NB4 (cell line): ENCODE measurements at regions not wholly inside any gene's neighbourhood (a gene's known extent, or its start where the extent isn't known, plus 50 kb on each side); places are given as distances from the start of the nearest gene placed in this dataset.

ENCODE experiments used
- DNase-seq: peaks from one replicate; pipeline ENCODE4 v3.0.0; 2010; ENCODE audit warnings: low read depth
- H3K4me3 ChIP-seq: one replicate; pipeline ENCODE4 v1.5.1; 2011; ENCODE audit warnings: mild to moderate bottlenecking, low read depth, low read length, moderate library complexity
- CTCF ChIP-seq: IDR thresholded peaks from one replicate; pipeline ENCODE4 v1.5.1; 2012; ENCODE audit warnings: low read depth, low read length
- MAX ChIP-seq: IDR thresholded peaks from 2 replicates; pipeline ENCODE4 v1.6.1; 2011; ENCODE audit warnings: low read depth, low read length
- MYC ChIP-seq: IDR thresholded peaks from 2 replicates; pipeline ENCODE4 v1.6.1; 2011; ENCODE audit warnings: low read depth, low read length
- POLR2A ChIP-seq: IDR thresholded peaks from 2 replicates; pipeline ENCODE4 v1.6.1; 2011; ENCODE audit warnings: mild to moderate bottlenecking; ENCODE audit not compliant: insufficient read length; ENCODE audit errors: extremely low read depth

GRCh38 chr20:7601431-7601830, 338.8 kb downstream of the HAO1 start:
- H3K4me3 ChIP-seq: no peak overlapping the region
- TF ChIP-seq POLR2A (no peak), CTCF (no peak), MAX (no peak), MYC (no peak)
- no peak for DNase-seq

GRCh38 chr20:7606941-7607340, 333.3 kb downstream of the HAO1 start:
- no peak for TF ChIP-seq MYC
- TF ChIP-seq CTCF: no peak
- no peak for TF ChIP-seq MAX
- no peak for TF ChIP-seq POLR2A
- no peak for DNase-seq
- no peak overlapping the region for H3K4me3 ChIP-seq

GRCh38 chr20:7608250-7608649, 332.0 kb downstream of the HAO1 start:
- no peak for DNase-seq
- no peak for TF ChIP-seq CTCF
- TF ChIP-seq POLR2A: no peak
- TF ChIP-seq MYC: no peak
- no peak for TF ChIP-seq MAX
- H3K4me3 ChIP-seq: no peak overlapping the region

- TF ChIP-seq MAX: no peak
- TF ChIP-seq POLR2A: no peak
- TF ChIP-seq CTCF: no peak
- TF ChIP-seq MYC: no peak
- no peak overlapping the region for H3K4me3 ChIP-seq
- DNase-seq: no peak
Observed at GRCh38 chr20:7609251-7609650, 331.0 kb downstream of the HAO1 start.

GRCh38 chr20:7610681-7611080, 329.6 kb downstream of the HAO1 start:
- H3K4me3 ChIP-seq: no peak overlapping the region
- no peak for DNase-seq
- TF ChIP-seq POLR2A (no peak), MYC (no peak), CTCF (no peak), MAX (no peak)

- no peak for DNase-seq
- H3K4me3 ChIP-seq: no peak overlapping the region
- no peak for TF ChIP-seq MYC
- no peak for TF ChIP-seq POLR2A
- no peak for TF ChIP-seq CTCF
- no peak for TF ChIP-seq MAX
Observed at GRCh38 chr20:7617797-7618196, 322.5 kb downstream of the HAO1 start.
